GM18517 (cell line): ENCODE measurements at regions not wholly inside any gene's neighbourhood (a gene's known extent, or its start where the extent isn't known, plus 50 kb on each side); places are given as distances from the start of the nearest gene placed in this dataset.

Source experiments
- ATAC-seq: cut with Tn5 transposase; IDR thresholded peaks from one replicate; pipeline ENCODE4 v1.9.1; 2021; ENCODE audit warnings: mild to moderate bottlenecking, moderate library complexity; ENCODE audit not compliant: unreplicated experiment

GRCh38 chr13:24106429-24106828, 54.1 kb upstream of the SPATA13 start:
- ATAC-seq, result no peak

- no peak for ATAC-seq
Measured at GRCh38 chr13:24107955-24108614, 52.4 kb upstream of the SPATA13 start.

- no peak for ATAC-seq
Measured at GRCh38 chr13:24108615-24108965, 51.9 kb upstream of the SPATA13 start.

GRCh38 chr13:24110011-24110410, 50.5 kb upstream of the SPATA13 start:
- no peak for ATAC-seq
